GM20431 (cell line): ENCODE measurements at regions not wholly inside any gene's neighbourhood (a gene's known extent, or its start where the extent isn't known, plus 50 kb on each side); places are given as distances from the start of the nearest gene placed in this dataset.

Source experiments
- in situ Hi-C: fragments of 300-500 bp; cut with MseI, MboI; formaldehyde crosslinking; loops from one replicate; pipeline ENCODE4 v1.15.0; 2020; ENCODE audit warnings: low sequenced_read_pairs; ENCODE audit not compliant: unreplicated experiment

DNA sequence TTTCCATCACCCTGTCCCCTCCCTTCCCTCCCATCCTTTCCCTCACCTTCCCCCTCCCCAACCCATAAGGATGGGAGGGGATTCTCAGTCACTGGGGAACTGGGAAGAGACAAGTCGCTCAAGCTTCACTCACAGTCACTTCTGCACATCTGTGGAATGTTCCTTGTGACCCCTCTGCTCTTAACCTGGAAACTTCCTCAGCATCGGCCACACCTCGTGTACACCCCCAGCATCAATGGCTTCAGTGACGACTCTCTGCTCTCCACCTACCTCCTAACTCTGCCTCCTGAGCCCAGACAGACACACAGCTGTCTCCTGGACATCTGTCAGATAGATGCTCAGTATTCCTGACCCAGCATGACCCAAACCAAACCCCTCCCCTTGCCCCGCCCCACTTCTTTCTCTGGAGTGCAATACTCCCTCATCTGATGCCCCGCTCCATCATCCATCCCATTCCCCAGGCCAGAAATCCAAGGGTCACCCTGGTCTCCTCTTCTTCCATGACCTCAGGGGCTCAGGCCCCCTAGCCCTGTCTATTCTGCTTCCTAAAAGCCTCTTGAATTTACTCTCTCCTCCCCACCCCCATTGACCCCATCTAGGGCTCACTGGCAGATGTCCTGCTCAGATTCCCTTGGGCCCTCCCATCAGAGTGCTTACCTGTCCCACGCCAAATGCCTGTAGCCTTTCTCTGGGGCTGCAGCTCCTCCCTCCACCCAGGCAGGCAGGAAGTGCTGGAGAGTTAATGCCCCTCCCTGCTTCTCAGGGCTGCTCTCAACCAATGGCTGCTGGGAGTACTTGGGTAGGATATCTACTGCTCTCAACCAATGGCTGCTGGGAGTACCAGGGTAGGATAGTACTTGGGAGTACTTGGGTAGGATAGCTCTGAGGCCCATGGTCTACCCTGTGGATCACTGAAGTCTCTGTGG, 83.1 kb upstream of the CSF3R start:
- in situ Hi-C loops = no loop called here

GRCh38 chr1:36562181-36562685, 79.5 kb upstream of the CSF3R start:
- in situ Hi-C loops = no loop called here

- in situ Hi-C loops = no loop called here
Observed at GRCh38 chr1:36561361-36561724, 78.6 kb upstream of the CSF3R start.

GRCh38 chr1:36560621-36561360, 78.1 kb upstream of the CSF3R start:
- in situ Hi-C loops = no loop called here

- in situ Hi-C loops = no loop called here
Observed at GRCh38 chr1:36560177-36560576, 77.5 kb upstream of the CSF3R start.

DNA sequence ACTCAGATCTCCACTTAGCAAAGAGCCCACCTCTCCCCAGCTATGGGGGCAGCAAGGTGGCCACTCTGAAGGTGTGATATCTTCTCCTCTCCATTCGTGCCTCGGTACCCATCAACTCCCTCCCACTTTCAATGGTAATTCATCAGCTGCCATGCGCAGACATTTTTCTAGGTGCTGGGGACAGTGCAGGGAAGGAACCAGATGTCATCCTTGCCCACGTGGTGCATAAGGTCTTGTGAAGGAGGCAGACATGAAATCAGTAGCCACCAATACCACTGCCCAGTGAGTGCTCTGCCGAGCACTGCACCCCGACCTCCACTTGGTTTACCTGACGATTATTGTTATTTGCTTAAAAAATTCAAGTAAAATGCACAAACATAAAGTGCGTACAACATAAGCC, 76.3 kb upstream of the CSF3R start:
- in situ Hi-C loops = no loop called here

GRCh38 chr1:36557041-36558000, 74.6 kb upstream of the CSF3R start:
- in situ Hi-C loops = no loop called here

GRCh38 chr1:36555041-36555440, 72.3 kb upstream of the CSF3R start:
- in situ Hi-C loops = no loop called here

GRCh38 chr1:36554323-36554628, 71.6 kb upstream of the CSF3R start:
- in situ Hi-C loops = no loop called here

- in situ Hi-C loops = no loop called here
Observed at GRCh38 chr1:36553591-36554322, 71.0 kb upstream of the CSF3R start.

DNA sequence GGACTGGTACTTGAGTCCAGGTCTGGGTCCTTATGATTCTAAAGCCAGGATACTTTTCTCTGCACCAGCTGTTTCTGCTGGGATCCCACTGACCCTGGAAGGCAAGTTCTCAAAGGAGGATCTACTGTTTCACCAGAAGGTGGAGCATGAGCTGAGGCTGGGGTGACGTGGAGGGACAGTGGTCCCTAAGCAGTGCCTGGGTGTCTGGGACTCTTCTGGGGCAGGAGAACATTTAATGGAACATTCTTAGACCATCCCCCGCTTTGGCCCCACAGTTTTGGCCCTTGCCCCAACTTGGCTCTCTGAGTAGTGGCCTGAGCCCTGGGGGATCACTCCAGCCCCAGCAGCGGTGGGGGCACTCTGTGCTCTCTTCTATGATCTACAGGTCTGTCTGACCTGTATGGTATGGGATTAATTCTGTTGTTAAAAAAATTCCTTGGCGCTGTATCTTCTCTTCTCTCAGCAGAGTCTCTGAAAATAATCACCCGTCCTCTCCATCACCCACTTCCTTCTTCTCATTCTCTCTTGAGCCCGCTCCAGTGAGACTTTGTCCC, 60.3 kb upstream of the CSF3R start:
- in situ Hi-C loops = no loop called here

DNA sequence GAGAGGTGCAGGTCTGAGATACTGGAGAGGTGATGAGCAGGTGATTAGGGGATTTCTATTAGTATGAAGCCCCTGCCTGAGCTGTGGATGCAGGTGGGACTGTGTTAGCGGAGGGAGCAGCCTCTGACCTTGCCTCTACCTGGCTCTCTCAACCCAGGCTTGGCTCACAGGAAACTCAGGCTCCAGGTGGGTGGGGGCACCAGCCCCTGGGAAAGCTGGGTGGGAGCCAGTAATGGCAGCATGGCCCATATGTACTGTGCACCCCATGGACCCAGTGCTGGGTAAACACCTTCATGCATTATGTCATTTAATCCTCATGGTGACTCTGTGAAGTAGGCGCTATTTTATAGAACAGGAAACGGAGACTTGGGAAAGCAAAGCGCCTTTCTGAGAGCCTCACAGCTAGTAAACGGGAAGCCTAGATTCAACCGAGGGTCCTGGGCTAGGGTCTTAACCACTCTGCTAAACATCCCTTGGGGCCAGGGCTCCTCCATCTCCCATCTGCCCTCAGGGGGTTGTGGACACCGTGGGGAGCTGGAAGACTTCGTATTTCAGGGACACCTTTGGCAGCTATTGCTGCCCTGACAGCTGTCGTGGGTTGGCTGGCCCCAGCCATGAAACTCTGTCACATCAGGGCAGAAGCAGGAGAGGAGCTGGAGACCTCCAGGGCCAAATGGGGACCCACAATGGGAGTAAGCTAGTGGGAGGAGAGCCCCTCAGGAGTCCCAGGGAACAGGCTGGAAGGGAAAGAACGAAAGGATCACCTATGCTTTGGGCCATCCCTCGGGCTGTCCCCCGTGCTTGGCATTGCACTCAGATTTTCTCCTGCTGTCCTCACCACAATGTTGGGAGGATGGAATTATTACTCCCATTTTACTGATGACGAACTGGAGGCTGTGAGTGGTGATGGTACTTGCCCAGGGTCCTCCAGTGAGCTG, 59.6 kb upstream of the CSF3R start:
- in situ Hi-C loops = no loop called here

DNA sequence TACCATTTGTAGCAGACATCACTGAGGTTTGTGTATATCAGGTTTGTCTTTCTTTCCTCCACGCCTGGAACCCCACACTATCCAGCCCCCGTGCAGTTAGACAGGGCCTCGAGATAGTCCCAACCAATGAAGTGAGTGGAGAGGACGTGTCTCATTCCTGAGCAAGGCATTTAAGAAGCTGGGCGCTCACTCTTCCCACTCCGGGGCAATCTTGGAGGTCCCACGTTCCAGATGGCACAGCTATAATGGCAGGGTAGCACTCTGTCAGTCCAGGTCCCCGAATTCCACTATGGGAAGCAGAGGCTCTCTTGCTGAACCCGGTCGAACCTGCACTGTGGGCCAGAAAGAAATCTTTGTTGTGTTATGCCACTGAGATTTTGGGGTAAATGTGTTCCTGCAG, 57.3 kb upstream of the CSF3R start:
- in situ Hi-C loops = no loop called here

DNA sequence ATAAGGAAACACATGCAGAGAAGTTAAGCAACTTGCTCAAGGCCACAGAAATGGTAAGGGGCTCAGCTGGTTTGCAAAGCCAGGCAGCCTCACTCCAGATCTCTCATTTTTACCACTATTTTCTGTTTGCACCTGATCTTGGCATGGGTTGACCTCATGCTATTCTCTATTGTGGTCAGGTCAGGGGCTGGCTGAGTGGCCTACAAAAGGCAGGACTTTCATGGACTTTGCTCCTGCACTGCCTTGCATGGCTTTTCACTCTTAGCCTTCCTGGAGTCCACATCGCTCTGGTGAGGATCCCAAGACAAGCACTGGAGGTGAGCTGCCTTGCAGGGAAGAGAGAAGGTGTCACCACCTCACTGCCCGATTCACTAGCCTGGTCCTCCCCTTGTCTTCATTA, 56.8 kb upstream of the CSF3R start:
- in situ Hi-C loops = no loop called here

DNA sequence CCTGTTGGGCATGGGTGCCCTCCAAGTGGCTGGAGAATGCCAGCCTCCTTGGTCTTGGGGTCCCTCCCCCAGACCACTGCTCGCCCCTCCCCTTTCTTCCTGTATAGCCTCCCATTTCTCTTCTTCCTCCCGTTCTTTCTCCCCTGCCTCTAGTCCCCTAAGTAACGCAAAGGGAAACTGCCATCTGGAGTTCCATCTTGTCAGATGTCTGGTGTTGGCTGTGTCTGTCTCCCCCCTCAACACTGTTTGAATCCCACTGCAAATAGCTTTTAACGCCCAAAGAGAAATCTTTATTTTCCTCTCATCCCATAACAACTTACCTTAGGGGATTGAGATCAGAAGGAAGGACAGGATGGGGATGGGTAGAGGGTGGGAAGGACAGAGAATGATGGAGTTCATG, 55.3 kb upstream of the CSF3R start:
- in situ Hi-C loops = no loop called here

DNA sequence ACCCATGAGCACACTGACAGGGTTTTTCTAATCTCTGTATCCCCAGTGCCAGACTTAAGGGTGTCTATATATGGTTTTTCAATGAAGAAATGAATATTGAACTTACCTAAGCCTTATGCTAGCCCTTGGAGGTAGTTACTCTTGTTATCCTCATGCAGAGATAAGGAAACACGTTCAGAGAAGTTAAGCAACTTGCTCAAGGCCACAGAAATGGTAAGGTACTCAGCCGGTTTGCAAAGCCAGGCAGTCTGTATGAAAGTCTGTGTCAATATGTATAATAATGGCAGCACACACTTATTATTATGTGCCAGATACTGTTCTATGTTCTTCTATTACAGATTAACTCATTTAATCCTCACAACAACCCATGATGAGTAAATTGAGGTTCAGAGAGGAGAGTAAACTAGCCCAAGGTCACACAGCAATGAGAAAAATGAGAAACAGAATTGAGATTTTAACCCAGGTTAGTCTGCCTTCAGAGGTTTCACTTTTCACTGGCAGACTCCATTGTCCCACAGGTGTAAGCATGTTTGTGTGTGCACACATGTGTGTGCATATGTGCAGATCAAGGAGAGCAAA, 54.6 kb upstream of the CSF3R start:
- in situ Hi-C loops = no loop called here

DNA sequence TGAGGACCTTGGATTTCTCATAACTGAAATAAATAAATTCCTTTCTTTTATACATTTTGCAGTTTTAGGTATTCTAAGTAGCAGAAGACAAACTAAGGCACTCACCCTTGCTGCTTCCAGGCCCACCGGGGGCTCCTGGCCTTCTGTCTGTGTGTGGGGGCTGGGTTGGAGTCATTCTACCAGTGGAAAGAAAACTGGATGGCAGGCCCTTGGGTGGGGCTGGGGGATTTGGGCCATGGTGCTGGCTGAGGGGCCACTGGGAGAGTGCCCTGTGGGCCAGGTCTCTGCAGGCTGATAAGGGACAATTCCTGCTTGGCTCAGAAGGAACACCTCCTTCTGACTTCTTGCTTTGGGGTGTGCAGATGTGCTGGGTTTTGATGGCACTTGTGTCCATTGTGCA, 54.0 kb upstream of the CSF3R start:
- in situ Hi-C loops = no loop called here
